ENCODE measurements at regions not wholly inside any gene's neighbourhood (a gene's known extent, or its start where the extent isn't known, plus 50 kb on each side); places are given as distances from the start of the nearest gene placed in this dataset.

GRCh38 chr10:28246023-28246422 is 56.8 kb downstream of the MPP7 start:
- intact Hi-C loops (cut with DNase I; ENCODE audit: low total_unique reads) = loop anchor here (5.0 kb wide), 1 partner anchor 141 kb away; no protein-coding TSS in a partner anchor
- Histone ChIP-seq H3K27me3 (no peaks in the 10 kb centered on the region), H3K27ac (no peak overlapping the region), H3K9me3 (no peaks in the 10 kb centered on the region), H3K4me3 (no peak overlapping the region), H3K4me1 (peaks cover 0 to 26% (median 4%) of the 10 kb centered on the region in 4 donors), H3K36me3 (no peaks in the 10 kb centered on the region)
- DNase-seq = no peak
- TF ChIP-seq POLR2A (IDR thresholded peaks at IDR 0.05) (no peak), CTCF (IDR thresholded peaks at IDR 0.05) (no peak), EP300 (IDR thresholded peaks at IDR 0.05) (no peak), POLR2AphosphoS5 (IDR thresholded peaks at IDR 0.05) (no peak)

DNA sequence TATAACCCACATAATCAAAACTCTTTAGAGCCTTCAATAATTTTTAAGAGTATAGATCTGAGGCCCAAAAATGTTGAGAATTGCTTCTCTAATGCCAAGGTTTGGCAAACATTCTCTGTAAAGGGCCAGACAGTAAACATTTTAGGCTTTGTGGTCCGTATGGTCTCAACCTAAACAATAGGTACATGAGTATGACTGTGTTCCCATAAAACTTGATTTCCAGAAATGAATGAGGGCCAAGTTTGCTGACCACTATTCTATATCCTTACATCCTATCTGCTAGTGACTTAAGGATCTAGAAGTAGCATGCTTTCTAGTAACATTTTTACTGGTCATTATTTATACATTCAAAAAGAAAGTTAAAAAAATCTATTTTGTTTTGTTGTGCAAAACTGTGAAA is 58.9 kb downstream of the MPP7 start:
- intact Hi-C loops (cut with DNase I; ENCODE audit: low total_unique reads) = no loop called here
- 51 to 67% (median 59%) methylated on average over 1 of the region's 1 CpG for WGBS, 5 donors
- H3K27ac ChIP-seq = no peak overlapping the region
- no peaks in the 10 kb centered on the region for H3K36me3 ChIP-seq
- H3K9me3 ChIP-seq = no peaks in the 10 kb centered on the region
- TF ChIP-seq CTCF (IDR thresholded peaks at IDR 0.05) (no peak), POLR2A (IDR thresholded peaks at IDR 0.05) (no peak), POLR2AphosphoS5 (IDR thresholded peaks at IDR 0.05) (no peak), EP300 (IDR thresholded peaks at IDR 0.05) (no peak)
- no peak overlapping the region for H3K4me3 ChIP-seq
- DNase-seq = no peak
- peaks cover 0 to 25% (median 3%) of the 10 kb centered on the region in 4 donors for H3K4me1 ChIP-seq
- no peaks in the 10 kb centered on the region for H3K27me3 ChIP-seq

DNA sequence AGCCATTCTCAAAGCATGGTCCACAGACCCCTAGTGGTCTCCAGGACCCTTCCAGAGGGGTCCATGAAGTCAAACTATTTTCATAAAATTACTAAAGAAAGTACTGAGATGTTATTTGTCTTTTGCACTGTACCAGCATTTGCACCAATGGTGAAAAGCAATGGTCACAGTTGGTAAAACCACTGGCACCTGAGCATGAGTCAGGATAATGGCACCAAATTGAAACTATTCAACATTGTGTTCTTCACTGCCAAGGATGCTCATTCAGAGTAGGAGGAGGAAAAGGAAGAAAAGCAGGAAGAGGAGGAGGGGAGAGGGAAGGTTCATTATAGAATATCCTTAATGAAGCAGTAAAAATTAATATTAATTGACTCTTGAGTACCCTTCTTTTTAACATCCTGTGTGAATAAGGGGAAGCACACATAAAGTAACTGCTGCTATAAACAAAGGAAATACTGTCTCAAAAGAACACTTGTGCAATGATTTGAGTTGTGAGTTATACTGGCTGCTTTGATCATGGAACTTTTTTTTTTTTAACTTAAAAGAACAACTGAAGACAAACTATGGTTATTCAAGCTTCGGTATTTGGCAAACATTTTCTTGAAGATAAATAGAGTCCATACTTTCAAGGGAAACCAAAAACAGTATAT is 60.2 kb downstream of the MPP7 start:
- peaks cover 0 to 12% (median 3%) of the 10 kb centered on the region in 4 donors for H3K4me1 ChIP-seq
- 18 to 37% (median 19%) methylated on average over 1 of the region's 1 CpG for WGBS, 5 donors
- no peak for DNase-seq
- H3K4me3 ChIP-seq = no peak overlapping the region
- TF ChIP-seq EP300 (IDR thresholded peaks at IDR 0.05) (no peak), POLR2A (IDR thresholded peaks at IDR 0.05) (no peak), CTCF (IDR thresholded peaks at IDR 0.05) (no peak), POLR2AphosphoS5 (IDR thresholded peaks at IDR 0.05) (no peak)
- no peaks in the 10 kb centered on the region for H3K9me3 ChIP-seq
- intact Hi-C loops (cut with DNase I; ENCODE audit: low total_unique reads) = no loop called here
- no peak overlapping the region for H3K27ac ChIP-seq
- no peaks in the 10 kb centered on the region for H3K27me3 ChIP-seq
- peaks cover 0 to 4% (median 0%) of the 10 kb centered on the region in 4 donors for H3K36me3 ChIP-seq

DNA sequence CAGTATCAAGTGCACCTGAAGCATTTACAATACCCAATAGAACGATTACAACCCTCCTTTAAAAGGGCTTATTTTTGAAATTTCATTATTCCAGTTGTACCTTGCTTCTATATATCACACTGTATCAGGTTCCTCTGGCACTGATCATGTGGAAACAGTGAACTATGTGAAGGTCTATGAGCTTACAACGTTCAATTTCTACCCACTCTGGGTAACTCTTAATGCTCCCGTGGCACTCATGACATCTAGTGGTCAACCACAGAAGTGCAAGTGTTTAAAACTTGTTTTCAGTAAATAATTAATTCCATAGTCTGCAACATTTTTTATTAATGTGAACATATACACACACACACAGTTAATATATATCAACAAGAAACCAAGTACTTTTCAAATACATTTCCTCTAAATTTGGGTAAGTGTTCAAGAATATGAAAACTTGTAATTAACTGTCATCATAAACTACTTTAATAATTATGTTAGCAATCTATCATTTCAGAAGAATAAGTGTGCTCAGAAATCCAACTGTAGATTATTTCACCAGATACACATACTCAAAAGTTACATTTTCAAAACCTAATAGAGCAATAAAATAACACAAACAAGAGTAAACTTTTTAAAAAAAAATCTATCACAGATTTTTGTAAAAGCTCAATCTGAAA is 61.0 kb downstream of the MPP7 start:
- peak in 1 of 2 donors; percentile 81 for DNase-seq

More for the DNA sequence above, 61.0 kb downstream of the MPP7 start:
- Histone ChIP-seq H3K4me3 (no peak overlapping the region), H3K9me3 (no peaks in the 10 kb centered on the region), H3K4me1 (peaks cover 0 to 11% (median 3%) of the 10 kb centered on the region in 4 donors), H3K27me3 (no peaks in the 10 kb centered on the region), H3K36me3 (peaks cover 0 to 4% (median 0%) of the 10 kb centered on the region in 4 donors), H3K27ac (no peak overlapping the region)
- intact Hi-C loops (cut with DNase I; ENCODE audit: low total_unique reads) = no loop called here
- TF ChIP-seq CTCF (IDR thresholded peaks at IDR 0.05) = peak in 5 of 7 experiments; percentile 79 to 92 (median 82)
- no peak for TF ChIP-seq POLR2A (IDR thresholded peaks at IDR 0.05)
- 13 to 16% (median 14%) methylated on average over 3 of the region's 3 CpGs for WGBS, 5 donors
